Thyroid gland (tissue), 4 donors: ENCODE measurements at regions not wholly inside any gene's neighbourhood (a gene's known extent, or its start where the extent isn't known, plus 50 kb on each side); places are given as distances from the start of the nearest gene placed in this dataset.

Experiments used
- DNase-seq, 2 donors: peaks; one replicate each; pipeline ENCODE4 v3.0.0-alpha.2; 2019
- H3K27ac ChIP-seq, 3 donors: fragments of 200-600 bp; sonication (generic); 1 replicate in 2 of 3; 2 replicates in 1 of 3; pipeline ENCODE4 v1.5.1; 2016 to 2019; ENCODE audit warnings: mild to moderate bottlenecking in 1 of 3, moderate library complexity in 1 of 3
- H3K27me3 ChIP-seq: fragments of 200-600 bp; sonication (generic); one replicate; pipeline ENCODE4 v1.5.1; 2019
- H3K36me3 ChIP-seq, 2 donors: fragments of 200-600 bp; sonication (generic); one replicate each; pipeline ENCODE4 v1.5.1; 2016 to 2019
- H3K4me1 ChIP-seq, 2 donors: fragments of 200-600 bp; sonication (generic); one replicate each; pipeline ENCODE4 v1.5.1; 2017 to 2019
- H3K4me3 ChIP-seq, 3 donors: fragments of 200-600 bp; sonication (generic); replicated peaks in 1 of 3; 1 replicate in 2 of 3; 2 replicates in 1 of 3; pipeline ENCODE4 v1.5.1; 2016; ENCODE audit warnings: mild to moderate bottlenecking in 1 of 3
- H3K9me3 ChIP-seq: fragments of 200-600 bp; sonication (generic); one replicate; pipeline ENCODE4 v1.5.1; 2017
- CTCF ChIP-seq, 6 experiments: fragments of 200-600 bp in 3 of 6; fragments of 450-650 bp in 3 of 6; sonication (generic) in 3 of 6; IDR thresholded peaks; one replicate each; pipeline ENCODE4 v1.5.1; 2016 to 2019; ENCODE audit warnings: antibody characterized with exemption in 6 of 6, mild to moderate bottlenecking in 2 of 6, inconsistent platforms in 1 of 6, moderate library complexity in 1 of 6
- POLR2A ChIP-seq, 2 donors: fragments of 450-650 bp; IDR thresholded peaks; one replicate each; pipeline ENCODE4 v1.6.1; 2017; ENCODE audit warnings: antibody characterized with exemption in 2 of 2, mild to moderate bottlenecking in 2 of 2, moderate library complexity in 1 of 2
- WGBS, 2 donors: methylation state at CpG; one replicate each; pipeline ENCODE4 v1.1.5; 2017; 5-methylcytosine and 5-hydroxymethylcytosine counted together
- intact Hi-C: fragments of 100-400 bp; cut with DNase I; formaldehyde crosslinking; loops from one replicate; pipeline ENCODE4 v1.15.1; 2023

- intact Hi-C loops = no loop called here
- H3K4me3 ChIP-seq = no peak overlapping the region
- no peaks in the 10 kb centered on the region for H3K4me1 ChIP-seq
- TF ChIP-seq POLR2A (IDR thresholded peaks at IDR 0.05) = no peak
- no peak for TF ChIP-seq CTCF (IDR thresholded peaks at IDR 0.05)
- H3K9me3 ChIP-seq = no peaks in the 10 kb centered on the region
- DNase-seq = no peak
- no peaks in the 10 kb centered on the region for H3K27me3 ChIP-seq
- no peaks in the 10 kb centered on the region for H3K36me3 ChIP-seq
- H3K27ac ChIP-seq = no peak overlapping the region
- 56 to 60% methylated on average over 5 of the region's 5 CpGs for WGBS, 2 donors
Observed at GRCh38 chr18:78473563-78473962, 506.1 kb upstream of the SALL3 start.

- TF ChIP-seq CTCF (IDR thresholded peaks at IDR 0.05) (no peak), POLR2A (IDR thresholded peaks at IDR 0.05) (no peak)
- intact Hi-C loops = no loop called here
- Histone ChIP-seq H3K9me3 (no peaks in the 10 kb centered on the region), H3K36me3 (no peaks in the 10 kb centered on the region), H3K27me3 (no peaks in the 10 kb centered on the region), H3K4me1 (no peaks in the 10 kb centered on the region), H3K4me3 (no peak overlapping the region), H3K27ac (no peak overlapping the region)
- no peak for DNase-seq
- 64% methylated on average over 9 of the region's 9 CpGs for WGBS, 2 donors
Observed at GRCh38 chr18:78477840-78478239, 501.8 kb upstream of the SALL3 start.

- TF ChIP-seq CTCF (IDR thresholded peaks at IDR 0.05) (no peak), POLR2A (IDR thresholded peaks at IDR 0.05) (no peak)
- Histone ChIP-seq H3K4me1 (no peaks in the 10 kb centered on the region), H3K9me3 (no peaks in the 10 kb centered on the region), H3K4me3 (no peak overlapping the region), H3K36me3 (no peaks in the 10 kb centered on the region), H3K27ac (no peak overlapping the region), H3K27me3 (no peaks in the 10 kb centered on the region)
- no peak for DNase-seq
- intact Hi-C loops = no loop called here
- 95 to 98% methylated on average over 12 to 16 of the region's 16 CpGs for WGBS, 2 donors
Observed at GRCh38 chr18:78479443-78479842, 500.2 kb upstream of the SALL3 start.

DNA sequence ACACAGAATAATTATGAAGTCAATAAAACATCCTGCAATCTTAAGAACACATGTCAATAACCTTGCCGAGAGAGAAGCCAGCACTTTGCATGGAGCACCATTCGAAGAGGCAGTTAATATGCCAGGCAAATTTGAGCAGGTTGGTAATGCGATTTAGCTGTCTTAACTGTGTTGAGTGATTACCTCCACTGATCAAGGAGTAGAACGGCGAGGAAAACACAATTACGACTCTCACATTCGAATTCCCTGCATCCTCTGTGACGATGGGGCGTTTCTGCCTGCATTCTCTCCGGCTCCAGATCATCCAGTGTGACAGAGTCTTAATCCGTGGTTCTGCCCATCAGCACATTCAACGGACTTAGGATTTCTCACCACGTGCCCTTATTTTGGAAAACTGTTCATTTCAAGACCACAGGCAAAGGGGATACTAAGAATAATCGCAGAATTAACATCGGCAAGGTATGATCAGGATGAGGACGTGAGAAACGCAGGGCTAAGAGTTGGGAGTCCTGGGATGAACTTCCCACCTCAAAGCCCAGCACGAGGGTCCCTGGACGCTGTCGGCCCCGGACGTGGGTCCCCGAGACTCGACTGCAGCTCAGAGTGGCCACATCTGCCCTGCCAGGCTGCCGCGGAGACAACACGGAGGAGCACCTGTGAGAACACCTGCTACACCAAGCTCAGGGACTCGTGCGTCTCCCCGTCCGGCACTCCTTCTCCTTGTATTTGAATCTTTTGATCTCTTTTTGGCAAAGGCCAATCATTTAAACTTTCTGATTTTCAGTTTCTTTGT lies 499.2 kb upstream of the SALL3 start:
- no peak for DNase-seq

More for the DNA sequence above, 499.2 kb upstream of the SALL3 start:
- H3K27ac ChIP-seq = no peak overlapping the region
- TF ChIP-seq CTCF (IDR thresholded peaks at IDR 0.05) (no peak), POLR2A (IDR thresholded peaks at IDR 0.05) (no peak)
- no peak overlapping the region for H3K4me3 ChIP-seq
- no peaks in the 10 kb centered on the region for H3K36me3 ChIP-seq
- no peaks in the 10 kb centered on the region for H3K27me3 ChIP-seq
- no peaks in the 10 kb centered on the region for H3K9me3 ChIP-seq
- 87 to 89% methylated on average over 31 of the region's 31 CpGs for WGBS, 2 donors
- H3K4me1 ChIP-seq = no peaks in the 10 kb centered on the region
- intact Hi-C loops = no loop called here
